OCI-LY7 (cell line): ENCODE measurements at regions not wholly inside any gene's neighbourhood (a gene's known extent, or its start where the extent isn't known, plus 50 kb on each side); places are given as distances from the start of the nearest gene placed in this dataset.

Experiments used
- BruUV-seq: library from RNA; stranded (reverse); fragments of 400-500 nt; replicated peaks from 2 replicates; lab custom pipeline; 2021; lab: Mats Ljungman, UMichigan
- CTCF ChIA-PET: fragments of 300-600 bp; sonication (Branson Sonifier 250); formaldehyde crosslinking; loops from one replicate; lab custom pipeline; 2022; ENCODE audit warnings: antibody characterized with exemption; ENCODE audit not compliant: unreplicated experiment; lab: Charles Lee
- POLR2A ChIA-PET: fragments of 300-600 bp; sonication (Branson Sonifier 250); formaldehyde crosslinking; loops from one replicate; lab custom pipeline; 2022; ENCODE audit warnings: antibody characterized with exemption; lab: Charles Lee
- DNase-seq: peaks from one replicate; pipeline ENCODE4 v3.0.0-alpha.2; 2015; ENCODE audit warnings: low spot score
- H2AFZ ChIP-seq: fragments of 200-600 bp; sonication (generic), shearing (Covaris generic); 2 replicates; pipeline ENCODE4 v1.6.1; 2014; ENCODE audit warnings: mild to moderate bottlenecking, antibody characterized with exemption, low read length, moderate library complexity
- H3K27ac ChIP-seq: fragments of 200-600 bp; sonication (generic); 2 replicates; pipeline ENCODE4 v1.5.1; 2014; ENCODE audit warnings: mixed run types, low read depth, mild to moderate bottlenecking, moderate library complexity, low read length, inconsistent platforms; ENCODE audit not compliant: poor library complexity, severe bottlenecking
- H3K36me3 ChIP-seq: fragments of 200-600 bp; sonication (generic); 2 replicates; pipeline ENCODE4 v1.6.1; 2014; ENCODE audit warnings: mild to moderate bottlenecking, antibody characterized with exemption, low read length, moderate library complexity, mixed read lengths; ENCODE audit not compliant: insufficient read depth
- H3K4me1 ChIP-seq: fragments of 200-600 bp; sonication (generic); 2 replicates; pipeline ENCODE4 v1.5.1; 2014; ENCODE audit warnings: mild to moderate bottlenecking, low read length; ENCODE audit not compliant: insufficient read depth, poor library complexity, severe bottlenecking
- H3K4me2 ChIP-seq: fragments of 200-600 bp; sonication (generic); 2 replicates; pipeline ENCODE4 v1.6.1; 2014; ENCODE audit warnings: mild to moderate bottlenecking, low read length
- H3K4me3 ChIP-seq: fragments of 200-600 bp; sonication (generic); 2 replicates; pipeline ENCODE4 v1.5.1; 2014; ENCODE audit warnings: mild to moderate bottlenecking, low read depth, low read length; ENCODE audit not compliant: poor library complexity, severe bottlenecking
- H3K79me2 ChIP-seq: fragments of 200-600 bp; sonication (generic); 2 replicates; pipeline ENCODE4 v1.6.1; 2016; ENCODE audit warnings: low read depth, mild to moderate bottlenecking, low read length, moderate library complexity, mixed read lengths; ENCODE audit not compliant: insufficient read depth
- H3K9me2 ChIP-seq: fragments of 200-600 bp; sonication (generic); 2 replicates; pipeline ENCODE4 v1.6.1; 2016; ENCODE audit warnings: mild to moderate bottlenecking, low read length, mixed read lengths; ENCODE audit not compliant: insufficient read depth
- H3K9me3 ChIP-seq: fragments of 200-600 bp; sonication (generic); 2 replicates; pipeline ENCODE4 v1.6.1; 2014; ENCODE audit warnings: mild to moderate bottlenecking, mixed run types, low read length, mixed read lengths
- H4K20me1 ChIP-seq: fragments of 200-600 bp; sonication (generic); 2 replicates; pipeline ENCODE4 v1.6.1; 2014; ENCODE audit warnings: mild to moderate bottlenecking, antibody characterized with exemption, low read length, moderate library complexity, mixed read lengths; ENCODE audit not compliant: insufficient read depth
- EZH2phosphoT487 ChIP-seq: fragments of 200-600 bp; sonication (generic); IDR thresholded peaks from 2 replicates; pipeline ENCODE4 v1.6.1; 2018; ENCODE audit warnings: low read depth, borderline replicate concordance, mild to moderate bottlenecking, mixed run types, antibody characterized with exemption, low read length, moderate library complexity, mixed read lengths
- intact Hi-C: fragments of 100-400 bp; cut with micrococcal nuclease; formaldehyde crosslinking; loops from one replicate; pipeline ENCODE4 v1.10.0; 2022; ENCODE audit not compliant: unreplicated experiment
- TF ChIP-seq, protein P1 (sequence below): fragments of 200-600 bp; sonication (generic); conservative IDR thresholded peaks from 2 replicates; pipeline ENCODE4 v1.5.1; 2014; ENCODE audit warnings: mild to moderate bottlenecking, antibody characterized with exemption, low read length, moderate library complexity, mixed read lengths

DNA sequence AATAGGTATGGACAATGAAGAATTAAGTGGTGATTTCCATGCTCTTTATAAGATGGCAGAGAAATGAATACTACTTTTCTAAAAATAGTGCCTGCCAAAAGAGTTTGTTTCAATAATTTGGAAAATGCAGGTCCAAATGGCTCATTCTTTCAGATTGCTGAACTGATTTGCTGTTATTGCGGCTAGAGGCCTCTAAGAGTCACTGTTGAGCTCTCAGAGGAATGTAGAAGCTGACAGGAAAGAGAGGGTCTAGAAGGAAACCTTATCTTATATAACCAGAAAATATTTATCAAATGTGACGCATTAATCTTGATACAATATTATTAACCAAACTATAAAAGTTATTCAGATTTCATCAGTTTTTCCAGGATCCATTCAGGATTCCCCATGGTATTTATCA is 65.7 kb upstream of the PAGE1 start:
- TF ChIP-seq EZH2phosphoT487 = no peak
- TF ChIP-seq, protein P1, sequence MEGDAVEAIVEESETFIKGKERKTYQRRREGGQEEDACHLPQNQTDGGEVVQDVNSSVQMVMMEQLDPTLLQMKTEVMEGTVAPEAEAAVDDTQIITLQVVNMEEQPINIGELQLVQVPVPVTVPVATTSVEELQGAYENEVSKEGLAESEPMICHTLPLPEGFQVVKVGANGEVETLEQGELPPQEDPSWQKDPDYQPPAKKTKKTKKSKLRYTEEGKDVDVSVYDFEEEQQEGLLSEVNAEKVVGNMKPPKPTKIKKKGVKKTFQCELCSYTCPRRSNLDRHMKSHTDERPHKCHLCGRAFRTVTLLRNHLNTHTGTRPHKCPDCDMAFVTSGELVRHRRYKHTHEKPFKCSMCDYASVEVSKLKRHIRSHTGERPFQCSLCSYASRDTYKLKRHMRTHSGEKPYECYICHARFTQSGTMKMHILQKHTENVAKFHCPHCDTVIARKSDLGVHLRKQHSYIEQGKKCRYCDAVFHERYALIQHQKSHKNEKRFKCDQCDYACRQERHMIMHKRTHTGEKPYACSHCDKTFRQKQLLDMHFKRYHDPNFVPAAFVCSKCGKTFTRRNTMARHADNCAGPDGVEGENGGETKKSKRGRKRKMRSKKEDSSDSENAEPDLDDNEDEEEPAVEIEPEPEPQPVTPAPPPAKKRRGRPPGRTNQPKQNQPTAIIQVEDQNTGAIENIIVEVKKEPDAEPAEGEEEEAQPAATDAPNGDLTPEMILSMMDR = peak; percentile 71
- DNase-seq = peak; percentile 7
- Histone ChIP-seq H2AFZ (no peak overlapping the region), H4K20me1 (no peaks in the 10 kb centered on the region), H3K79me2 (no peaks in the 10 kb centered on the region), H3K4me3 (no peak overlapping the region), H3K9me2 (no peaks in the 10 kb centered on the region), H3K9me3 (no peaks in the 10 kb centered on the region), H3K4me1 (no peaks in the 10 kb centered on the region), H3K27ac (no peak overlapping the region), H3K36me3 (no peaks in the 10 kb centered on the region), H3K4me2 (no peak overlapping the region)
- intact Hi-C loops = no loop called here
- ChIA-PET CTCF (no interaction called here), POLR2A (no interaction called here)
- BruUV-seq = no TSS peak

DNA sequence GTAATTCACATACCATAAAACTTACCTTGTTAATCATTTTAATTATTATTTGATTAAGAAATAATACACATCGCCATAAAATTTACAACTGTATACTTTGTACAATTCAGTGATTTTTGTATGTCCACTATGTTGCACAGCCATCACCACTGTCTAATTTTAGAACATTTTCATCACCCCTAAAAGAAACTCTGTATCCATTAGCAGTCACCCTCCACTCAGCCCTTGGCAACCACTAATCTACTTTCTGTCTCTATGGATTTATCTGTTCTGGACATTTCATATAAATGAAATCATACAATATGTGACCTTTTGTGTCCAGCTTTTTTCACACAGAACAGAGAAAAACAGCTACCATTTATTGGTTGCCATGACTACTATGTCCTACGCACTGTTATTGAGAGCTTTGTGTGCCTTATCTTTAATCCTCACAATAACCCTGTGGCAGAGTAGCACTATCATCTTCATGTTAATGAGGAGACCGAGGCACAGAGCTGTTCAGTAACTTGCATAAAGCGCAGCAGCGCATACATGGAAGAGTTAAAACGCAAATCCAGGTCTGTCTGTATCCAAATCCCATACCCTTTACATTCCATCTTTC is 64.6 kb upstream of the PAGE1 start:
- H3K36me3 ChIP-seq = no peaks in the 10 kb centered on the region
- no peaks in the 10 kb centered on the region for H3K9me3 ChIP-seq
- ChIA-PET POLR2A (interaction anchor here (0.6 kb wide), 1 partner anchor 47 kb away, joined by 3 read pairs; no protein-coding TSS in a partner anchor), CTCF (no interaction called here)
- no peaks in the 10 kb centered on the region for H3K79me2 ChIP-seq
- DNase-seq = no peak
- intact Hi-C loops = no loop called here
- no peaks in the 10 kb centered on the region for H3K9me2 ChIP-seq
- BruUV-seq = no TSS peak
- no peak overlapping the region for H3K27ac ChIP-seq
- no peak overlapping the region for H2AFZ ChIP-seq
- TF ChIP-seq, protein P1 = no peak
- no peak for TF ChIP-seq EZH2phosphoT487
- H3K4me3 ChIP-seq = no peak overlapping the region
- no peak overlapping the region for H3K4me2 ChIP-seq
- no peaks in the 10 kb centered on the region for H3K4me1 ChIP-seq
- no peaks in the 10 kb centered on the region for H4K20me1 ChIP-seq

- intact Hi-C loops = no loop called here
- DNase-seq = no peak
These were observed 60.9 kb upstream of the PAGE1 start for GRCh38 chrX:49756692-49757091.

More at GRCh38 chrX:49756692-49757091, 60.9 kb upstream of the PAGE1 start:
- Histone ChIP-seq H4K20me1 (no peaks in the 10 kb centered on the region), H3K9me3 (no peaks in the 10 kb centered on the region), H3K4me1 (no peaks in the 10 kb centered on the region), H3K4me3 (no peak overlapping the region), H3K79me2 (no peaks in the 10 kb centered on the region), H3K4me2 (no peak overlapping the region), H2AFZ (no peak overlapping the region), H3K36me3 (no peaks in the 10 kb centered on the region), H3K9me2 (no peaks in the 10 kb centered on the region), H3K27ac (no peak overlapping the region)
- ChIA-PET POLR2A (no interaction called here), CTCF (no interaction called here)
- BruUV-seq = no TSS peak
- TF ChIP-seq EZH2phosphoT487 = no peak
- TF ChIP-seq, protein P1 = no peak
